ENCODE measurements at regions not wholly inside any gene's neighbourhood (a gene's known extent, or its start where the extent isn't known, plus 50 kb on each side); places are given as distances from the start of the nearest gene placed in this dataset.

GRCh38 chr2:236693531-236693930 is 123.9 kb downstream of the ACKR3 start:
- DNase-seq: no peak

GRCh38 chr2:236694146-236694888 is 124.7 kb downstream of the ACKR3 start:
- DNase-seq: no peak

- DNase-seq: no peak
Measured at GRCh38 chr2:236696834-236697233, 127.2 kb downstream of the ACKR3 start.

- no peak for DNase-seq
Measured at GRCh38 chr2:236698016-236698627, 128.5 kb downstream of the ACKR3 start.

- no peak for DNase-seq
Measured at GRCh38 chr2:236700703-236701102, 131.1 kb downstream of the ACKR3 start.

GRCh38 chr2:236702657-236703372 is 133.2 kb downstream of the ACKR3 start:
- no peak for DNase-seq

- no peak for DNase-seq
Measured at GRCh38 chr2:236703373-236703709, 133.7 kb downstream of the ACKR3 start.

- DNase-seq: no peak
Measured at GRCh38 chr2:236703906-236704305, 134.3 kb downstream of the ACKR3 start.

- no peak for DNase-seq
Measured at GRCh38 chr2:236704887-236705286, 135.3 kb downstream of the ACKR3 start.

- DNase-seq: no peak
Measured at GRCh38 chr2:236705295-236706105, 135.9 kb downstream of the ACKR3 start.

- DNase-seq: no peak
Measured at GRCh38 chr2:236706288-236706687, 136.7 kb downstream of the ACKR3 start.

- no peak for DNase-seq
Measured at GRCh38 chr2:236706803-236707202, 137.2 kb downstream of the ACKR3 start.

GRCh38 chr2:236711440-236711839 is 141.8 kb downstream of the ACKR3 start:
- DNase-seq: no peak

GRCh38 chr2:236712304-236712703 is 142.7 kb downstream of the ACKR3 start:
- no peak for DNase-seq

- no peak for DNase-seq
Measured at GRCh38 chr2:236712961-236713673, 143.5 kb downstream of the ACKR3 start.

- DNase-seq: no peak
Measured at GRCh38 chr2:236714080-236714479, 144.5 kb downstream of the ACKR3 start.

GRCh38 chr2:236715077-236715476 is 145.5 kb downstream of the ACKR3 start:
- DNase-seq: no peak

- no peak for DNase-seq
Measured at GRCh38 chr2:236715491-236715961, 145.9 kb downstream of the ACKR3 start.

GRCh38 chr2:236717120-236717519 is 147.5 kb downstream of the ACKR3 start:
- no peak for DNase-seq

- no peak for DNase-seq
Measured at GRCh38 chr2:236717729-236718128, 148.1 kb downstream of the ACKR3 start.

GRCh38 chr2:236718207-236718992 is 148.8 kb downstream of the ACKR3 start:
- DNase-seq: no peak

GRCh38 chr2:236719192-236719635 is 149.6 kb downstream of the ACKR3 start:
- DNase-seq: no peak

All from stimulated activated naive CD4-positive, alpha-beta T cell (primary cell).